Spleen (tissue), 7 donors: ENCODE measurements at regions not wholly inside any gene's neighbourhood (a gene's known extent, or its start where the extent isn't known, plus 50 kb on each side); places are given as distances from the start of the nearest gene placed in this dataset.

ENCODE experiments used
- POLR2A ChIP-seq, 3 donors: fragments of 450-650 bp; IDR thresholded peaks; one replicate each; pipeline ENCODE4 v1.5.1; 2017; ENCODE audit warnings: antibody characterized with exemption in 3 of 3, mild to moderate bottlenecking in 1 of 3
- POLR2AphosphoS5 ChIP-seq, 3 donors: sonication (generic); formaldehyde crosslinking; IDR thresholded peaks; one replicate each; pipeline ENCODE4 v1.5.1; 2017; ENCODE audit warnings: antibody characterized with exemption in 3 of 3
- TF ChIP-seq, protein P1 (sequence below), 11 experiments: fragments of 200-600 bp in 7 of 11; fragments of 450-650 bp in 4 of 11; sonication (generic) in 4 of 11; IDR thresholded peaks in 8 of 11; conservative IDR thresholded peaks in 3 of 11; 1 replicate in 7 of 11; 2 replicates in 4 of 11; pipeline versions ENCODE4 v1.4.0 to v1.8.0; 2016 to 2021; ENCODE audit warnings: antibody characterized with exemption in 11 of 11, inconsistent platforms in 4 of 11, mild to moderate bottlenecking in 1 of 11
- donor health status: DM: no; HTN: no; CAD: no; lungs with moderate emphysema.
- donor health status: DM: no; HTN: no; CAD: no.
- donor health status: DM: no; HTN: no; CAD: no.

DNA sequence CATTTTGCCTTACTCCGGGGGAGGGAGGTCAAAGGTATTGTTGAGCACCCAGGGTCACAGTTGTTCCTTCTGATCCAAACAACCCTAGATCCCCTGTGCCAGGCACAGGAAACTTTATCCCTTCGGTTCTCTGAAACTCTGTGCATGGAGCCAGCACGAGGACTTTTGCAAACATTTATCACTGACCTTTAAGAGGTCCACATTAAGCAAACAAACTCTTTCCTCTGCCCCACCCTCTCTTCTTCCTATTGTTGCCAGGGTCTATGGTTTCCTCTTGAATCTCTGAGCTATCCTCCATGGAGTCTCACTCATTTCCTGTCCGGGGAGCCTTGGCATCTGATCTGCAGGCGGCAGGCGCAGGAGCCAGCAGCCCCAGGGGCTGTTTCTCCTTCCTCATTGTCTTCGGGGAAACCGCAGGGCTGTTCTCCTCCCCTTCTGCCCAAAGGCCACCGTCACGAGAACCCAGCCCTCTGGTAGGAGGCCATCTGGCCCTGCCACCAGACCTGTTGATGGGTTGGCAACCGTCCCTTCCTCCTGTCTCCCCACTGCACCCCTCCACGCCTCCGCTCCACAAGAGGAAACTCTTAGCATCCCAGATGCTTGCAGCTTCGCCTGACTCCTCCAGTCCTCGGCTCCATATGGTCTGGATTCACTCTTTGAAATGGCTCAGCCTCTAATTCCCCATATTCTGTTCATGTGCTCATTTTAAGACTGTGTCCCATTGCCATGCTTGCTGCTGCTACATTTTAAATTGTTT is 327.3 kb upstream of the NRP1 start:
- TF ChIP-seq POLR2AphosphoS5 (IDR thresholded peaks at IDR 0.05) (peak in 2 of 3 donors; percentile 64 to 67), POLR2A (IDR thresholded peaks at IDR 0.05) (no peak)
- TF ChIP-seq, protein P1, sequence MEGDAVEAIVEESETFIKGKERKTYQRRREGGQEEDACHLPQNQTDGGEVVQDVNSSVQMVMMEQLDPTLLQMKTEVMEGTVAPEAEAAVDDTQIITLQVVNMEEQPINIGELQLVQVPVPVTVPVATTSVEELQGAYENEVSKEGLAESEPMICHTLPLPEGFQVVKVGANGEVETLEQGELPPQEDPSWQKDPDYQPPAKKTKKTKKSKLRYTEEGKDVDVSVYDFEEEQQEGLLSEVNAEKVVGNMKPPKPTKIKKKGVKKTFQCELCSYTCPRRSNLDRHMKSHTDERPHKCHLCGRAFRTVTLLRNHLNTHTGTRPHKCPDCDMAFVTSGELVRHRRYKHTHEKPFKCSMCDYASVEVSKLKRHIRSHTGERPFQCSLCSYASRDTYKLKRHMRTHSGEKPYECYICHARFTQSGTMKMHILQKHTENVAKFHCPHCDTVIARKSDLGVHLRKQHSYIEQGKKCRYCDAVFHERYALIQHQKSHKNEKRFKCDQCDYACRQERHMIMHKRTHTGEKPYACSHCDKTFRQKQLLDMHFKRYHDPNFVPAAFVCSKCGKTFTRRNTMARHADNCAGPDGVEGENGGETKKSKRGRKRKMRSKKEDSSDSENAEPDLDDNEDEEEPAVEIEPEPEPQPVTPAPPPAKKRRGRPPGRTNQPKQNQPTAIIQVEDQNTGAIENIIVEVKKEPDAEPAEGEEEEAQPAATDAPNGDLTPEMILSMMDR (IDR thresholded peaks at IDR 0.05 in 8 of 11, conservative IDR thresholded peaks at IDR 0.05 in 3 of 11): no peak
